ENCODE measurements at regions not wholly inside any gene's neighbourhood (a gene's known extent, or its start where the extent isn't known, plus 50 kb on each side); places are given as distances from the start of the nearest gene placed in this dataset.
"Not testable (repeated sequence)": the region's sequence is repeated elsewhere in the genome, so short reads cannot be mapped to it uniquely, and the experiment has no call there.

GRCh38 chr6:37078814-37079213 is 73.4 kb downstream of the FGD2 start:
- Histone ChIP-seq H3K4me1 (peaks cover 36% of the 10 kb centered on the region), H3K36me3 (no peaks in the 10 kb centered on the region), H3K27ac (no peak overlapping the region), H3K4me3 (no peak overlapping the region), H3K9me3 (no peaks in the 10 kb centered on the region), H3K27me3 (no peaks in the 10 kb centered on the region)
- intact Hi-C loops (cut with DNase I), result no loop called here
- no peak for DNase-seq (ENCODE audit: extremely low spot score in 2 of 2)
- TF ChIP-seq POLR2AphosphoS5 (IDR thresholded peaks at IDR 0.05; ENCODE audit: insufficient read depth in 1 of 2, low read depth in 1 of 2), result no peak
- TF ChIP-seq CTCF (IDR thresholded peaks at IDR 0.05), result no peak
- no peak for TF ChIP-seq POLR2A (IDR thresholded peaks at IDR 0.05)

GRCh38 chr6:37081042-37081607 is 75.7 kb downstream of the FGD2 start:
- no peak overlapping the region for H3K4me3 ChIP-seq
- H3K36me3 ChIP-seq, result no peaks in the 10 kb centered on the region
- H3K27me3 ChIP-seq, result no peaks in the 10 kb centered on the region
- intact Hi-C loops (cut with DNase I), result no loop called here
- TF ChIP-seq POLR2AphosphoS5 (IDR thresholded peaks at IDR 0.05; ENCODE audit: insufficient read depth in 1 of 2, low read depth in 1 of 2), result no peak
- no peak for TF ChIP-seq POLR2A (IDR thresholded peaks at IDR 0.05)
- DNase-seq (ENCODE audit: extremely low spot score in 2 of 2), result no peak
- no peak overlapping the region for H3K27ac ChIP-seq
- no peaks in the 10 kb centered on the region for H3K9me3 ChIP-seq
- H3K4me1 ChIP-seq, result peaks cover 45% of the 10 kb centered on the region

- intact Hi-C loops (cut with DNase I), result no loop called here
- no peaks in the 10 kb centered on the region for H3K9me3 ChIP-seq
- no peak overlapping the region for H3K4me3 ChIP-seq
- no peaks in the 10 kb centered on the region for H3K36me3 ChIP-seq
- no peaks in the 10 kb centered on the region for H3K27me3 ChIP-seq
- no peak for TF ChIP-seq CTCF (IDR thresholded peaks at IDR 0.05)
- no peak for TF ChIP-seq POLR2AphosphoS5 (IDR thresholded peaks at IDR 0.05; ENCODE audit: insufficient read depth in 1 of 2, low read depth in 1 of 2)
- TF ChIP-seq POLR2A (IDR thresholded peaks at IDR 0.05), result no peak
- DNase-seq (ENCODE audit: extremely low spot score in 2 of 2), result no peak
- no peak overlapping the region for H3K27ac ChIP-seq
- peaks cover 38% of the 10 kb centered on the region for H3K4me1 ChIP-seq
Measured at GRCh38 chr6:37082390-37083130, 77.1 kb downstream of the FGD2 start.

GRCh38 chr6:37083243-37084138 is 78.0 kb downstream of the FGD2 start:
- Histone ChIP-seq H3K4me3 (no peak overlapping the region), H3K9me3 (no peaks in the 10 kb centered on the region), H3K27me3 (no peaks in the 10 kb centered on the region), H3K4me1 (peaks cover 29% of the 10 kb centered on the region), H3K27ac (peak overlapping the region; percentile 60), H3K36me3 (no peaks in the 10 kb centered on the region)
- DNase-seq (ENCODE audit: extremely low spot score in 2 of 2), result peak in 1 of 2 donors; percentile 99
- intact Hi-C loops (cut with DNase I), result no loop called here
- no peak for TF ChIP-seq CTCF (IDR thresholded peaks at IDR 0.05)
- TF ChIP-seq POLR2AphosphoS5 (IDR thresholded peaks at IDR 0.05; ENCODE audit: insufficient read depth in 1 of 2, low read depth in 1 of 2), result peak; percentile 79 to 96
- TF ChIP-seq POLR2A (IDR thresholded peaks at IDR 0.05), result no peak

- intact Hi-C loops (cut with DNase I); H3K36me3 ChIP-seq; DNase-seq (ENCODE audit: extremely low spot score in 2 of 2); H3K9me3 ChIP-seq; H3K27me3 ChIP-seq; H3K4me3 ChIP-seq: not testable (repeated sequence)
- peaks cover 30% of the 10 kb centered on the region for H3K4me1 ChIP-seq
- peak overlapping the region; percentile 60 for H3K27ac ChIP-seq
Measured at GRCh38 chr6:37084665-37085064, 79.2 kb downstream of the FGD2 start.

All from vagina (tissue), 2 donors.